ENCODE measurements at regions not wholly inside any gene's neighbourhood (a gene's known extent, or its start where the extent isn't known, plus 50 kb on each side); places are given as distances from the start of the nearest gene placed in this dataset.
"Not testable (repeated sequence)": the region's sequence is repeated elsewhere in the genome, so short reads cannot be mapped to it uniquely, and the experiment has no call there.

GRCh38 chr4:154997866-154998265 is 210.6 kb upstream of the NPY2R start:
- TF ChIP-seq CTCF (IDR thresholded peaks at IDR 0.05); ZFX (IDR thresholded peaks at IDR 0.05; ENCODE audit: borderline replicate concordance): not testable (repeated sequence)
